Activated CD4-positive, alpha-beta T cell treated with anti-CD3 and anti-CD28 coated beads, Interleukin-2, Interleukin-4, amounts not matched to agents 100 ng/mL and 50 ng/mL, durations not matched to agents 16 hours and 8 hours (primary cell): ENCODE measurements at regions not wholly inside any gene's neighbourhood (a gene's known extent, or its start where the extent isn't known, plus 50 kb on each side); places are given as distances from the start of the nearest gene placed in this dataset.
"Not testable (repeated sequence)": the region's sequence is repeated elsewhere in the genome, so short reads cannot be mapped to it uniquely, and the experiment has no call there.

Source experiments
- DNase-seq: peaks from one replicate; pipeline ENCODE4 v3.0.0-alpha.2; 2020; ENCODE audit warnings: low spot score

DNA sequence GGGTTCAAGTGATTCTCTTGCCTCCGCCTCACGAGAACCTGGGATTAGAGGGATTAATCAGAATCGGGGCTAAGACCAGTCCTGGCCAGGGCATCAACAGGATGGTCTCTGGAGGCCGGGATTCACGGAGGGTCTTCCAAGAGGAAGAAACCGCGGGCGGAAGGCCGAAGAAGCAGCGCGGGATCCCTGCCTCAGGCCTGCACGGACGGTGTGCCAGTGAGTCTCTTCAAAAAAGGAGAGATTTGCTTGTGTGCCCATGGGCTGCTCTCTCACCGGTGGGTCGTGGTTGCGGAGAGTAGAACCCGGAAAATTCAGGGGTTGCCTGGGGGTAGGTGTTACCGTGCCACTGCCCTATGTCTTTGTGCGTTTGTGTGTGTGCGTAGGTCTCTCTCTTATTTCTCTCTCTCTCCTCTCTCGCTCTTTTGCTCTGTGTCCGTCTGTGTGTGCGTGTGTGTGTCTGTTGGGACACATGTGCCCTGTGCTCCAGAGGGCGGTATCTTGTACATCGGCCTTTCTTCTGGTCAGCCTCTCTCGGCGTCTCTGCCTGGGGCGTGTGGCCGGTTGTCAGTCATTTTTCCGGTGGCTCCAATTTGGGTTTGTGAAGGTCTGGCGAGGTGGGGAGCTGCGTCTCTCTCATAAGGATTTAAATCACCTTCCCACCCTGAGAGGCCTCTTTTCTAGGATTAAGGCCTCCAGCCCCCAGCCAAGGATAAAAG is 613.2 kb downstream of the KCNJ18 start:
- DNase-seq, result no peak

DNA sequence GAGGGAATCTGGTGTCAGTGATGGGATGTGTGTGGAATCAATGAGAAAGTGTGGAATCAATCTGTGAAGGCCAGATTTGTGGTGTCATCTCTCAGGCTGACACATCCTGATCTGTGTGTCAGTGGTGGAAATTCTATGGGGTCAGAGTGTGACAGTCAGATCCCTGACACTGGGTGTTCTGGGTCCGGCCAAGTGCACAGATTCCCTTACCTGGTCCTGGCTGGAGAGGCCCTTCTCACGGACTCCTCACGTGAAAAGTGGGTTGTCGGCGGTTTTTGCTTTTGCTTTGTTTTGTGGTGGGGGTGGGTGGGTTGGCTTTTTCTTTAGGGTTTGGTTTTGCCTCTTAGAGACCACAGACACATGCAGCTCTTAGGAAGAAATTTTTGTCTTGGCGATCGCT is 618.0 kb downstream of the KCNJ18 start:
- DNase-seq, result not testable (repeated sequence)

DNA sequence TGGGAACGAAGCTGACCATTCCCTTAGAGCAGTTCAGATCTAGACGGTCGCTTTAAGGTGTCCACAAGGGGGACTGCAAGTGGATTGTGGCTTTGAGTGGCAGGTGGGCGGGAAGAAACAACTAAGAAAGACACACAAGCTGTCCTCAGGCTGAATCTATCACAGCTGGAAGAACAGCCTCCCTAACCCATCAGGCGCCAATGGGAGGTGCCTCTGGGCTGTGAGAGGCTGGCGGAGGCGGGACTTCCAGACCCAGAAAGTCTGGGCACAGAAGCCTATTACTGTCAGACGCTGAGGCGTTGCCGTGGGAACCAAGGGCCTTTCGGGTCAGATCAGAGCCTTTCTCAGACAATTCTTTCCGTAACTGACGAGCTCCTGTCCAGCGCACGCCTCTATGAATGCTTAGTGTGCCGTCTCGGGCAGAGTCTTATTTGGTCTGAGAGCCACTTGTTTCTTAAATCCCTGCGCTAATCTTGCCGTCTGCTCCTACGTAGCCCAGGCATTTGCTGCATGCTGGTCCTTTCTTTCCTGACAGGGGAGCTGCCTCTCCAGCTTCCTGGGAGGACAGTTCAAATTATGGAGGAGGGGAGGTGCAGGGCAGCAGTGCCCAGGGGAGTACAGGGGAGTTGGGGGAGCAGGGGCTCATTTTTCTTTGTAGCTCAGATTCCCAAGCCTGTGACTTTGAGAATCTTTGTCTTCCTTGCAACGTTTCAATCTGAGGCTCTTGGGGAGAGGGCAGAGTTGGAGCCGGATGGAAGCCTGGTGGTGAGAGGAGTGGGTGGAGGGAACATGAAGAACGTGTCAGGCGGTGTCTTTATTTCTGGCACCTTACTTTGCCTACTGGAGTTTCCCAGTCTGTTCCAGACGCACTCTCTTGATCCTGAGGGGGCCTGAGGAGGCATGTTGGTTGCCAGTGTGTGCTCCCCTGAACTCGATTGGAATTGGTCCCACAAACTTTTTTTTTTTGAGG is 618.7 kb downstream of the KCNJ18 start:
- no peak for DNase-seq

DNA sequence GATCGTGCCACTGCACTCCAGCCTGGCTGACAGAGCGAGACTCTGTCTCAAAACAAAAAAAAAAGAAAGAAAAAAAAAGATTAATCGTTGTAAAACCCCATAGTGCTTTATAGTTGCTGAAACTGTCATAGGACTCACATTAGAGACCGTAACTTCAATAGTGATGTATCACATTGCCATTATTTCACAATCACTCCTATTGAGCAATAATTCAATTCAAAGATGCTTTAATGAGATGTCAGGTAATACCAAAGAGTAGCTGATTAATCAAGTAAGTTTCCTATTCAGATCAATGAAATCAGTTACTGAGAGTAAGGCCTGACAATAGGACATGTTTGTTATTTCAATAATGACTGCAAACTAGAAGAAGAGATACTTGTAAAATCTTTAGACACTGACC is 628.7 kb downstream of the KCNJ18 start:
- DNase-seq, result not testable (repeated sequence)

DNA sequence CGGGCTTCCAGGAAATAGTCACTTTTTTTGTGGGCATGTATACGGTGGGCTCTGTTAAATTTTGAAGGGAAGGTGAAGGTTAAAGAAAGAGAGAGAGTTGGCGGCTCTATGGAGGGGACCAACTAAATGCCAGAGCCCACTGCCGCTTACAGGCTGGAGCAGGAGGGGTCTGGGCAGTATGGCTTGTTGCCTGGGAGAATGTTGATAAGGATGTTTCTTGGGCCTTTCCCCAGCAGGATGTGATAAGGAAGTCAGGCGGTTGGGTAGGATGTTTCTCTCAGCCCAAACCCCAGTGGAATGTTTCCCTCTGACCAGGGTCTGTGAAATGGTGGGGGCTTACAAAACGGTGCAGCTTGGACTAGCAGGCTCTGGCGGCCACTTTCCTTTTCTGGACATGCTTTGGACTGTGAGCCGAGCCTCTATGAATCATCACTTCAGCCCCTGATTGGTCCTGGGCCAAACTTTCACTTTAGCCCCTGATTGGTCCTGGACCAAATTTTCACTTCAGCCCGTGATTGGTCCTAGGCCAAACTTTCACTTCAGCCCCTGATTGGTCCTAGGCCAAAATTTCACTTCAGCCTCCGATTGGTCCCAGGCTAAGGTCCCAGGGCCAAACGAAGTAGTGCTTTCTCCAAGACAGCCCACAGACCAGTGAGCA is 630.7 kb downstream of the KCNJ18 start:
- not testable (repeated sequence) for DNase-seq

DNA sequence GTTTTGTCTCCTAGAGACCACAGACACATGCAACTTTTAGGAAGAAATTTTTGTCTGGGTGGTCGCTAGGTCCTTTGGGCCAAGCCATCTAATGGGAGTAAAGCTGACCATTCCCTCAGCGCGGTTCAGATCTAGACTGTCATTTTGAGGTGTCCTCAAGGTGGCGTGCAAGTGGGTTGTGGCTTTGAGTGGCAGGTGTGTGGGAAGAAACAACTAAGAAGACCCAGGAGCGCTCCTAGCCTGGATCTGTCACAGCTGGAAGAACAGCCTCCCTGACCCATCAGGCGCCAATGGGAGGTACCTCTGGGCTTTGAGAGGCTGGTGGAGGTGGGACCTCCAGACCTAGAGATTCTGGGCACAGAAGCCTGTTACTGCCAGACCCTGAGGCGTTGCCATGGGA is 645.1 kb downstream of the KCNJ18 start:
- no peak for DNase-seq

DNA sequence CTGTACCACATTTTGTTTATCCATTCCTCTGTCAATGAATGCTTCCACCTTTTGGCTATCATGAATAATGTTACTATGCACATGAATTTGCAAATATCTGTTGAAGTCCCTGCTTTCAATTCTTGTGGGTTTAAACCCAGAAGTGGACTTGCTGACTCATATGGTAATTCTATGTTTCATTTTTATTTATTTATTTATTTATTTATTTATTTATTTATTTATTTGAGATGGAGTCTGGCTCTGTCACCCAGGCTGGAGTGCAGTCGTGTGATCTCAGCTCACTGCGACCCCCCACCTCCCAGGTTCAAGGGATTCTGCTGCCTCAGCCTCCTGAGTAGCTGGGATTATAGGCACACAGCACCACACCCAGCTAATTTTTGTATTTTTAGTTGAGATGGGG is 664.3 kb downstream of the KCNJ18 start:
- not testable (repeated sequence) for DNase-seq

DNA sequence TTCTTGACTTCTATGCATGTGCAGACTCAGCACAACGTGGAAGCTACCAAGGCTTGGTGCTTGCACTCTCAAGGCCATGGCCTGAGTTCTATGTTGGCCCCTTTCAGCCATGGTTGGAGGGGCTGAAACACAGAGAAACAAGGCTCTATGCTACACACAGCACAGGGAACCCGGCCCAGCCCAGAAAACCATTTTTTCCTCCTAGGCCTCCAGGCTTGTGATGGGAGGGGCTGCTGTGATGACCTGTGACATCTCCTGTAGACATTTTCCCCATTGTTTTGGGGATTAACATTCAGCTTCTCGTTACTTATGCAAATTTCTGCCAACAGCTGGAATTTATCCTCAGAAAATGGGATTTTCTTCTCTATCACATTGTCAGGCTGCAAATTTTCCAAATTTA is 678.7 kb downstream of the KCNJ18 start:
- DNase-seq, result not testable (repeated sequence)

DNA sequence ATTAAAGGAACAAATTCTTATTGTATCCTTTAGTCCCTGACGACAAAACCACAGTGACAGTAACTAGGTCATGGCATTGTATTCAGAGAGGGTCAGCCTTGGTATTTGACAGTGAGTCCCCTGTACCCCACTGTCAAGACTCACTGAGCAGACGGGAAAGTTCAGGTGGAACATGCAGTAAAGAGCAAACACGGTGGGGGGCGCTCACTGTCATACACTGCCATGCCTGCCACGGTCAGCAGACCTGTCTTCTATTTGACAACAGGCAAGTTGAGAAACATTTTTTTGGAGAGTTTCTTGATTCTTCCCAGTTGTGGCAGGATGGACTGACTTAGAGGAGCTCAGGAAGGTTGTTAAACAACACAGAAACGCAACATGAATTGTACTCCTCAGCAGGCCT is 681.6 kb downstream of the KCNJ18 start:
- DNase-seq, result no peak

DNA sequence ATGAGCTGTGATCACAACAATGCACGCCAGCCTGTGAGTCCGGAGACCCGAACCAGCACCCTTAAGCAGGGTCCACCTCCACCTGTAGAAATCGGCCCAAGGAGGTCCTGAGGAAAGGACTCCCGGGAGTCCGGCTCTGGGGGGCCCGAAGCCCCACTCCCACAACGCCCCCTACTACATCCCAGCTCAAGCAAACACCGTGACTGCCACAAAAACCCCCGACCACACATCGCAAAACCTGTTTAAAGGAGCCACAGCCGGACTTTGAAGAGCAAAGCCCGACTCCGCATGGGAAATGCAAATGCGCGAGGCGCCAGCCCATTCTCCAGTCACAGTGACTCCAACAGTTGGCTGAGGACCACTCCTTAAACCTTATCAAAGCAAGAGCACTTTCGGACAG is 682.4 kb downstream of the KCNJ18 start:
- DNase-seq, result no peak

DNA sequence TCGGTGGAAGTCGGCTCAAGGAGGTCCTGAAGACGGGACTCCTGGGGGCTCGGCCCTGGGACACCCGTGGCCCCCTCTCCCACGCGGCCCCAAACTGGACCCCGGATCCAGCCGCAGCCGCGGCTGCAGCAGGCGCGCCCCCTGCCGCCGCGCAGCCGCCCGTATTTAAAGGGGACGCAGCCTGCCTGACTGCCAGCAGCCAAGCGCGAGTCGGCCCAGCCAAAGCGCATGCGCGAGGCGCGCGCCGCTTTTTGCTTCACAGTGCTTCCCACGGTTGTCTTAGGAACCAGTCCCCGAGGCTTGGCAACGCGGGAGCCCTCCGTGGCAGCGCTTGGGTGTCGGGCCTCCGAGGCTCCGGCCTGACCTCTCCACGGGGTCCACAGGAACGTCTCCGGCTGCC is 684.4 kb downstream of the KCNJ18 start:
- DNase-seq, result not testable (repeated sequence)

DNA sequence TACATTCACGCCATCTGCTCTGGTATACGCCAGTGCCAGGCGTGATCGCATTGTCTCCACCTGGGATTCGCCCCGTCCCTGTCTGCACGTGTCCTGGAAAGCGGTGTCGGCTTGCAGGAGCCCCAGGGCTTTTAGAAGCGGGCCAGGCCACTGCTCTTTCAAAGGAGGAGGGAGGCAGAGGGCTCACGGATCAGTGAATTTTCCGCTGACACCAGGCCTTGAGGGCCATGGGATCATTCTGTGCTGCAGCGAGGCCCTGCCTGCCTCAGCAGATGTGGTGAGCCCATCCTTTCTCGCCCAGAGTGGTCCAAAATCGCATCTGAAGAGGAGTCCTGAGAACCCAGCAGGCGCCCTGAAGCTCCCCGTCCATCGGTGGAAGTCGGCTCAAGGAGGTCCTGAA is 686.4 kb downstream of the KCNJ18 start:
- DNase-seq, result not testable (repeated sequence)

DNA sequence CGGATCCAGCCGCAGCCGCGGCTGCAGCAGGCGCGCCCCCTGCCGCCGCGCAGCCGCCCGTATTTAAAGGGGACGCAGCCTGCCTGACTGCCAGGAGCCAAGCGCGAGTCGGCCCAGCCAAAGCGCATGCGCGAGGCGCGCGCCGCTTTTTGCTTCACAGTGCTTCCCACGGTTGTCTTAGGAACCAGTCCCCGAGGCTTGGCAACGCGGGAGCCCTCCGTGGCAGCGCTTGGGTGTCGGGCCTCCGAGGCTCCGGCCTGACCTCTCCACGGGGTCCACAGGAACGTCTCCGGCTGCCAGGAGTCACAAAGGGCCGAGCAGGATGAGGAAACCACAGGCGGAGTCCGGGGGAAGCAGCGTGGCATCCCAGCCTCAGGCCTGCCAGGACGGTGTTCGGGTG is 689.3 kb downstream of the KCNJ18 start:
- not testable (repeated sequence) for DNase-seq

DNA sequence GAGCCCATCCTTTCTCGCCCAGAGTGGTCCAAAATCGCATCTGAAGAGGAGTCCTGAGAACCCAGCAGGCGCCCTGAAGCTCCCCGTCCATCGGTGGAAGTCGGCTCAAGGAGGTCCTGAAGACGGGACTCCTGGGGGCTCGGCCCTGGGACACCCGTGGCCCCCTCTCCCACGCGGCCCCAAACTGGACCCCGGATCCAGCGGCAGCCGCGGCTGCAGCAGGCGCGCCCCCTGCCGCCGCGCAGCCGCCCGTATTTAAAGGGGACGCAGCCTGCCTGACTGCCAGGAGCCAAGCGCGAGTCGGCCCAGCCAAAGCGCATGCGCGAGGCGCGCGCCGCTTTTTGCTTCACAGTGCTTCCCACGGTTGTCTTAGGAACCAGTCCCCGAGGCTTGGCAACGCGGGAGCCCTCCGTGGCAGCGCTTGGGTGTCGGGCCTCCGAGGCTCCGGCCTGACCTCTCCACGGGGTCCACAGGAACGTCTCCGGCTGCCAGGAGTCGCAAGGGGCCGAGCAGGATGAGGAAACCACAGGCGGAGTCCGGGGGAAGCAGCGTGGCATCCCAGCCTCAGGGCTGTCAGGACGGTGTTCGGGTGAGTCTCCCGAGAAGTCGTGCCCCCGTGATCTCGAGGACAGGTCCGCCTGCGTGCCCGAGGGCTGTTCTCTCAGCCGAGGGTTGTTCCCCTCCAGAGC is 691.6 kb downstream of the KCNJ18 start:
- not testable (repeated sequence) for DNase-seq

DNA sequence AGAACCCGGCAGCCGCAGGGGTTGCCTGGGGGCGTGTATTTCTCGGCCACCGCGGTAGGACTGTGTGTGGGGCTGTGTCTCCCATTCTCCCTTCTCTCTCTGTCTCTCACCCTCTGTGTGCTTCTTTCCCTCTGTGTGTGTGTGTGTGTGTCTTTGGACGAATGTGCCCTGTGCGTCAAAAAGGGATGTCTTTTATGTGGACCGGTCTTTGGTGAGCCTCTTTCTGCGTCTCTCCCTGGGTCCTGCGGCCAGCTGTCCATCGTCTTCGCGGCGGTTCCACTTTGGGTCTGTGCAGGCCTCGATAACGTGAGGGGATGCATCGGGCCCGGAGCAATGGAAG is 692.1 kb downstream of the KCNJ18 start:
- not testable (repeated sequence) for DNase-seq

DNA sequence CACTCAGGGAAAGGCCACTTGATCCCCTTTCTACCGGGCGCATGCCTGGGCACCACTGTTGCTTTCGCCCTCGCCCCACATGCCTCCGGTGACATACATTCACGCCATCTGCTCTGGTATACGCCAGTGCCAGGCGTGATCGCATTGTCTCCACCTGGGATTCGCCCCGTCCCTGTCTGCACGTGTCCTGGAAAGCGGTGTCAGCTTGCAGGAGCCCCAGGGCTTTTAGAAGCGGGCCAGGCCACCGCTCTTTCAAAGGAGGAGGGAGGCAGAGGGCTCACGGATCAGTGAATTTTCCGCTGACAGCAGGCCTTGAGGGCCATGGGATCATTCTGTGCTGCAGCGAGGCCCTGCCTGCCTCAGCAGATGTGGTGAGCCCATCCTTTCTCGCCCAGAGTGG is 706.1 kb downstream of the KCNJ18 start:
- not testable (repeated sequence) for DNase-seq

DNA sequence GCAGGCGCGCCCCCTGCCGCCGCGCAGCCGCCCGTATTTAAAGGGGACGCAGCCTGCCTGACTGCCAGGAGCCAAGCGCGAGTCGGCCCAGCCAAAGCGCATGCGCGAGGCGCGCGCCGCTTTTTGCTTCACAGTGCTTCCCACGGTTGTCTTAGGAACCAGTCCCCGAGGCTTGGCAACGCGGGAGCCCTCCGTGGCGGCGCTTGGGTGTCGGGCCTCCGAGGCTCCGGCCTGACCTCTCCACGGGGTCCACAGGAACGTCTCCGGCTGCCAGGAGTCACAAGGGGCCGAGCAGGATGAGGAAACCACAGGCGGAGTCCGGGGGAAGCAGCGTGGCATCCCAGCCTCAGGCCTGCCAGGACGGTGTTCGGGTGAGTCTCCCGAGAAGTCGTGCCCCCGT is 706.7 kb downstream of the KCNJ18 start:
- DNase-seq, result not testable (repeated sequence)

DNA sequence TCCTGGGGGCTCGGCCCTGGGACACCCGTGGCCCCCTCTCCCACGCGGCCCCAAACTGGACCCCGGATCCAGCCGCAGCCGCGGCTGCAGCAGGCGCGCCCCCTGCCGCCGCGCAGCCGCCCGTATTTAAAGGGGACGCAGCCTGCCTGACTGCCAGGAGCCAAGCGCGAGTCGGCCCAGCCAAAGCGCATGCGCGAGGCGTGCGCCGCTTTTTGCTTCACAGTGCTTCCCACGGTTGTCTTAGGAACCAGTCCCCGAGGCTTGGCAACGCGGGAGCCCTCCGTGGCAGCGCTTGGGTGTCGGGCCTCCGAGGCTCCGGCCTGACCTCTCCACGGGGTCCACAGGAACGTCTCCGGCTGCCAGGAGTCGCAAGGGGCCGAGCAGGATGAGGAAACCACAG is 712.8 kb downstream of the KCNJ18 start:
- DNase-seq, result not testable (repeated sequence)

DNA sequence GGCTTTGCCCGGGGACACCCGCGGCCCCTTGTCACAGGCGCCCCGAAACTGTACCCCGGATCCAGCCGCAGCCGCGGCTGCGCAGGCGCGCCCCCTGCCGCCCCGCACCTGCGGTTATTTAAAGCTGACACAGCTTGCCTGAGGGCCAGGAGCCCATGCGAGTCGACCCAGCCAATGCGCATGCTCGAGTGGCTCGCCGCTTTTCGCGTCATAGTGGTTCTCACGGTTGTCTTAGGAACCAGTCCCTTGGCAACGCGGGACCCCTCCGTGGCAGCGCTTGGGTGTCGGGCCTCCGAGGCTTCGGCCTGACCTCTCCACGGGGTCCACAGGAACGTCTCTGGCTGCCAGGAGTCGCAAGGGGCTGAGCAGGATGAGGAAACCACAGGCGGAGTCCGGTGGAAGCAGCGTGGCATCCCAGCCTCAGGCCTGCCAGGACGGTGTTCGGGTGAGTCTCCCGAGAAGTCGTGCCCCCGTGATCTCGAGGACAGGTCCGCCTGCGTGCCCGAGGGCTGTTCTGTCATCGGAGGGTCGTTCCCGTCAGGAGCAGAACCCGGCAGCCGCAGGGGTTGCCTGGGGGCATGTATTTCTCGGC is 716.9 kb downstream of the KCNJ18 start:
- no peak for DNase-seq

DNA sequence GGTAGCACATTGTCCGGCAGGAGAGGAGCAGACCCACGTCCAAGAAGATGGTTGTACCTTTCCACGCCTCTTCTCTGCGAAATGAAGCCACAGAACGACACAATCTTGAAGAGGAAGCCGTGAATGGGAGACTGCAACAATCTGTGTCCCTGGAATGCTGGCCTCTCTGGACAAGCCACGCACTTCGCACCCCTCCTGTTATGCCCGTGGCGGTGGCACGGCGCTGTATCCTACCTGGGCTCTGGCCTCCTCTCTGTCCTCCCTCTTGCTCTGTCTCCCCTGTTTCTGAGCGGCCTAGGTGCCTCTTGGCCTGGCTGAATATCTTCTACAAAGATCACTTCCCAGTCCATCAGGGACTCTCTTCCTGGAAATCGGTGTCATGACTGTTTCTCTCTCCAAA is 717.8 kb downstream of the KCNJ18 start:
- DNase-seq, result no peak

DNA sequence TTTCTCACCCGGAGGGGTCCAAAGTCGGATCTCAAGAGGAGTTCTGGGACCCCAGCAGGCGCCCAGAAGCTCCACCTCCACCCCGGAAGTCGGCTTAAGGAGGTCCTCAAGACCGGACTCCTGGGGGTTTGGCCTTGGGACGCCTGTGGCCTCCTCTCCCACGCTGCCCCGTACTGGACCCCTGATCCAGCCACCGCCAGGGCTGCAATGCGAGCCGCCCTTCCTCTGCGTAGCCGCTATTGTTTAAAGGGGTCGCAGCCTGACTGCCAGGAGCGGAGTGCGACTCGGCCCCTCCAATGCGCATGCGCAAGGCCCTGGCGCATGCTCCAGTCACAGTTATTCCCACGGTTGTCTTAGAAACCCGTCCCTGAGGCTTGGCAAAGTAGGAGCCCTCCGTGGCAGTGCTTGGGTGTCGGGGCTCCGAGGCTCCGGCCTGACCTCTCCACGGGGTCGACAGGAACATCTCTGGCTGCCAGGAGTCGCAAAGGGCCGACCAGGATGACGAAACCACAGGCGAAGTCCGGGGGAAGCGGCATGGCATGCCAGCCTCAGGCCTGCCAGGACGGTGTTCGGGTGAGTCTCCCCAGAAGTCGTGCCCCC is 719.0 kb downstream of the KCNJ18 start:
- DNase-seq, result no peak
